ENCODE measurements at regions not wholly inside any gene's neighbourhood (a gene's known extent, or its start where the extent isn't known, plus 50 kb on each side); places are given as distances from the start of the nearest gene placed in this dataset.

GRCh38 chr15:96627031-96627568 lies 296.6 kb downstream of the NR2F2 start:
- TF ChIP-seq CTCF (IDR thresholded peaks at IDR 0.05; ENCODE audit: low read depth, low read length), result no peak
- no peak for TF ChIP-seq EZH2phosphoT487 (IDR thresholded peaks at IDR 0.05; ENCODE audit: low read depth)

Data from OCI-LY3 (cell line).